HepG2 (cell line): ENCODE measurements at regions not wholly inside any gene's neighbourhood (a gene's known extent, or its start where the extent isn't known, plus 50 kb on each side); places are given as distances from the start of the nearest gene placed in this dataset.

ENCODE experiments used
- ATAC-seq: fragments of 200-7000 bp; cut with Tn5 transposase; 3 replicates; pipeline ENCODE4 v1.9.1; 2020; ENCODE audit warnings: mild to moderate bottlenecking, moderate library complexity
- BruUV-seq: library from RNA; stranded (reverse); fragments of 400-500 nt; replicated peaks from 2 replicates; lab custom pipeline; 2021; lab: Mats Ljungman, UMichigan
- CTCF ChIA-PET: fragments of 300-600 bp; formaldehyde crosslinking; extraction: SDS; loops from one replicate; lab custom pipeline; 2021; ENCODE audit warnings: low total read pairs, inconsistent platforms, low intra/inter-chr PET ratio; lab: Yijun Ruan, JAX
- POLR2A ChIA-PET: fragments of 350-600 bp; sonication (Branson Sonifier 250); formaldehyde crosslinking; loops from one replicate; lab custom pipeline; 2020; ENCODE audit warnings: antibody characterized with exemption, inconsistent platforms; lab: Yijun Ruan, JAX
- DNase-seq: peaks from one replicate; pipeline ENCODE4 v3.0.0-alpha.2; 2015; ENCODE audit warnings: low spot score
- FAIRE-seq: peaks from 3 replicates; lab custom pipeline; 2011; peaks lifted over from hg19 to GRCh38; lab: Jason Lieb, UNC
- H2AFZ ChIP-seq: one replicate; pipeline ENCODE4 v1.6.1; 2011; ENCODE audit warnings: low read length, inconsistent platforms
- H3K27ac ChIP-seq: fragments of 300-600 bp; 3 replicates; pipeline ENCODE4 v1.8.0; 2011; ENCODE audit warnings: mixed run types, mild to moderate bottlenecking, mixed read lengths, low read length, inconsistent platforms; ENCODE audit not compliant: insufficient read depth; ENCODE audit errors: extremely low read length
- H3K27me3 ChIP-seq, 2 experiments: fragments of 200-600 bp in 1 of 2; 2 replicates in 1 of 2; 3 replicates in 1 of 2; pipeline versions ENCODE4 v1.6.0 to v1.8.0; 2011; ENCODE audit warnings: low read length in 2 of 2, mild to moderate bottlenecking in 2 of 2, moderate library complexity in 2 of 2, inconsistent platforms in 1 of 2; ENCODE audit not compliant: insufficient read depth in 2 of 2, control insufficient read depth in 1 of 2
- H3K36me3 ChIP-seq, 2 experiments: fragments of 200-600 bp in 1 of 2; replicated peaks in 1 of 2; 2 replicates in 1 of 2; 3 replicates in 1 of 2; pipeline versions ENCODE4 v1.5.1 to v1.8.0; 2011; ENCODE audit warnings: low read length in 2 of 2, inconsistent platforms in 1 of 2; ENCODE audit not compliant: insufficient read depth in 2 of 2, control insufficient read depth in 1 of 2
- H3K4me1 ChIP-seq: 2 replicates; pipeline ENCODE4 v1.5.1; 2012; ENCODE audit warnings: low read length, inconsistent platforms; ENCODE audit not compliant: insufficient read depth
- H3K4me2 ChIP-seq: 2 replicates; pipeline ENCODE4 v1.6.0; 2011; ENCODE audit warnings: low read depth, low read length, inconsistent platforms
- H3K4me3 ChIP-seq, 3 experiments: fragments of 200-600 bp in 1 of 3; sonication (generic), shearing (Covaris generic) in 1 of 3; replicated peaks in 1 of 3; 2 replicates each; pipeline ENCODE4 v1.5.1; 2011 to 2016; ENCODE audit warnings: low read length in 3 of 3, inconsistent platforms in 2 of 3, low read depth in 2 of 3, mild to moderate bottlenecking in 2 of 3, control low read depth in 1 of 3, mixed read lengths in 1 of 3; ENCODE audit not compliant: insufficient read depth in 1 of 3
- H3K79me2 ChIP-seq: one replicate; pipeline ENCODE4 v1.6.1; 2011; ENCODE audit warnings: low read length, inconsistent platforms; ENCODE audit not compliant: insufficient read depth
- H3K9ac ChIP-seq: 2 replicates; pipeline ENCODE4 v1.6.0; 2011; ENCODE audit warnings: mild to moderate bottlenecking, low read depth, low read length, inconsistent platforms; ENCODE audit not compliant: insufficient read depth
- H3K9me3 ChIP-seq: 2 replicates; pipeline ENCODE4 v1.5.1; 2012; ENCODE audit warnings: mild to moderate bottlenecking, low read length
- H4K20me1 ChIP-seq: 2 replicates; pipeline ENCODE4 v1.6.0; 2011; ENCODE audit warnings: inconsistent platforms, mild to moderate bottlenecking, low read length, moderate library complexity; ENCODE audit not compliant: insufficient read depth
- HNF4A ChIP-seq: sonication (generic); formaldehyde crosslinking; IDR thresholded peaks from 2 replicates; pipeline ENCODE4 v1.4.0; 2020; ENCODE audit warnings: missing genetic modification reagents
- NFYB ChIP-seq: sonication (generic); formaldehyde crosslinking; IDR thresholded peaks from 2 replicates; pipeline ENCODE4 v1.4.0; 2020; ENCODE audit warnings: missing genetic modification reagents
- TFDP1 ChIP-seq: IDR thresholded peaks from 2 replicates; pipeline ENCODE4 v1.6.1; 2016; ENCODE audit warnings: missing compliant biosample characterization, missing genetic modification reagents, borderline replicate concordance
- THAP11 ChIP-seq: IDR thresholded peaks from 2 replicates; pipeline ENCODE4 v1.6.1; 2016; ENCODE audit warnings: missing biosample characterization, missing genetic modification reagents
- ZNF143 ChIP-seq: sonication (generic); formaldehyde crosslinking; IDR thresholded peaks from 2 replicates; pipeline ENCODE4 v1.4.0; 2020; ENCODE audit warnings: missing genetic modification reagents
- ZNF414 ChIP-seq: sonication (generic); formaldehyde crosslinking; IDR thresholded peaks from 2 replicates; pipeline ENCODE4 v1.5.0; 2020; ENCODE audit warnings: missing genetic modification reagents
- ZNF773 ChIP-seq: sonication (generic); formaldehyde crosslinking; IDR thresholded peaks from 2 replicates; pipeline ENCODE4 v1.4.0; 2020; ENCODE audit warnings: missing genetic modification reagents, borderline replicate concordance
- WGBS: methylation state at CpG from one replicate; pipeline ENCODE4 v1.1.6; 2017; ENCODE audit warnings: low lambda C conversion rate; 5-methylcytosine and 5-hydroxymethylcytosine counted together
- in situ Hi-C: cut with HindIII; loops from 2 replicates; pipeline ENCODE4 v1.10.0; 2017; ENCODE audit warnings: low pct_unique_long_range_greater_than_20kb; ENCODE audit not compliant: extremely low pct_ligation_motif_present
- intact Hi-C: fragments of 100-400 bp; cut with micrococcal nuclease; formaldehyde crosslinking; loops from one replicate; pipeline ENCODE4 v1.10.0; 2022; ENCODE audit not compliant: unreplicated experiment

GRCh38 chr15:70420948-70421482 lies 323.3 kb upstream of the TLE3 start:
- H3K4me1 ChIP-seq: peaks cover 23% of the 10 kb centered on the region
- ATAC-seq (no peak; the same call in 2 of the 3 replicates), FAIRE-seq (no peak), DNase-seq (peak; percentile 5)
- POLR2A ChIA-PET: no interaction called here
- H3K36me3 ChIP-seq: no peaks in the 10 kb centered on the region
- CTCF ChIA-PET: no interaction called here
- peaks cover 0 to 4% of the 10 kb centered on the region in 2 experiments; a peak in 1 of 5 replicates for H3K27me3 ChIP-seq
- no peak overlapping the region for H3K4me2 ChIP-seq
- no peak overlapping the region for H3K9ac ChIP-seq
- no peak overlapping the region for H3K4me3 ChIP-seq
- intact Hi-C loops (no loop called here), in situ Hi-C loops (no loop called here)
- BruUV-seq: no TSS peak
- no peak overlapping the region for H2AFZ ChIP-seq
- no peaks in the 10 kb centered on the region for H3K9me3 ChIP-seq
- H4K20me1 ChIP-seq: no peaks in the 10 kb centered on the region
- TF ChIP-seq HNF4A (CRISPR knock-in tag) (0 out of 2 replicates have a peak, but pooled peaks have one; percentile 13), ZNF773 (CRISPR knock-in tag) (no peak), ZNF414 (CRISPR knock-in tag) (no peak)
- no peak overlapping the region for H3K27ac ChIP-seq
- no peaks in the 10 kb centered on the region for H3K79me2 ChIP-seq
- 24% methylated on average over 5 of the region's 5 CpGs for WGBS

GRCh38 chr15:70420086-70420947 lies 322.6 kb upstream of the TLE3 start:
- H3K4me1 ChIP-seq: peaks cover 23% of the 10 kb centered on the region
- no peaks in the 10 kb centered on the region for H3K36me3 ChIP-seq
- no TSS peak for BruUV-seq
- POLR2A ChIA-PET: no interaction called here
- H2AFZ ChIP-seq: no peak overlapping the region
- whole genome bisulfite sequencing: 60% methylated on average over 3 of the region's 4 CpGs
- CTCF ChIA-PET: no interaction called here
- peaks cover 0 to 4% of the 10 kb centered on the region in 2 experiments; a peak in 1 of 5 replicates for H3K27me3 ChIP-seq
- in situ Hi-C loops (no loop called here), intact Hi-C loops (no loop called here)
- TF ChIP-seq TFDP1 (CRISPR knock-in tag): no peak
- TF ChIP-seq NFYB (CRISPR knock-in tag): peak; percentile 57; the same call in 1 of the 2 replicates
- TF ChIP-seq ZNF143: peak; percentile 56; the same call in 1 of the 2 replicates
- TF ChIP-seq THAP11 (CRISPR knock-in tag): peak; percentile 77
- no peak overlapping the region for H3K4me2 ChIP-seq
- no peaks in the 10 kb centered on the region for H3K9me3 ChIP-seq
- ATAC-seq (no peak), DNase-seq (no peak), FAIRE-seq (no peak)
- H3K4me3 ChIP-seq: no peak overlapping the region
- no peak overlapping the region for H3K27ac ChIP-seq
- no peak overlapping the region for H3K9ac ChIP-seq
- H4K20me1 ChIP-seq: no peaks in the 10 kb centered on the region
- H3K79me2 ChIP-seq: no peaks in the 10 kb centered on the region
